GM13977 (cell line): ENCODE measurements at regions not wholly inside any gene's neighbourhood (a gene's known extent, or its start where the extent isn't known, plus 50 kb on each side); places are given as distances from the start of the nearest gene placed in this dataset.

ENCODE experiments used
- DNase-seq: peaks from one replicate; pipeline ENCODE4 v3.0.0; 2012; ENCODE audit warnings: low spot score
- CTCF ChIP-seq: IDR thresholded peaks from 2 replicates; pipeline ENCODE4 v1.5.1; 2012; ENCODE audit warnings: mild to moderate bottlenecking, control low read depth; ENCODE audit not compliant: insufficient read depth; ENCODE audit errors: extremely low read depth, missing control alignments
- in situ Hi-C: fragments of 300-500 bp; cut with MboI; formaldehyde crosslinking; loops from one replicate; pipeline ENCODE4 v1.12.0; 2022; ENCODE audit warnings: low sequenced_read_pairs, low pct_unique_long_range_greater_than_20kb, mixed read lengths, inconsistent platforms; ENCODE audit not compliant: unreplicated experiment

GRCh38 chr1:192862271-192862670, 53.4 kb downstream of the RGS2 start:
- no peak for DNase-seq
- no peak for TF ChIP-seq CTCF
- in situ Hi-C loops: no loop called here

- in situ Hi-C loops: no loop called here
- TF ChIP-seq CTCF: no peak
- no peak for DNase-seq
Observed at GRCh38 chr1:192866241-192866868, 57.5 kb downstream of the RGS2 start.

GRCh38 chr1:192867180-192867579, 58.3 kb downstream of the RGS2 start:
- no peak for TF ChIP-seq CTCF
- in situ Hi-C loops: no loop called here

GRCh38 chr1:192869308-192869940, 60.6 kb downstream of the RGS2 start:
- DNase-seq: no peak
- in situ Hi-C loops: no loop called here
- TF ChIP-seq CTCF: no peak

More at GRCh38 chr1:192867180-192867579, 58.3 kb downstream of the RGS2 start:
- no peak for DNase-seq

- in situ Hi-C loops: no loop called here
- no peak for TF ChIP-seq CTCF
- DNase-seq: no peak
Observed at GRCh38 chr1:192872010-192872409, 63.2 kb downstream of the RGS2 start.

DNA sequence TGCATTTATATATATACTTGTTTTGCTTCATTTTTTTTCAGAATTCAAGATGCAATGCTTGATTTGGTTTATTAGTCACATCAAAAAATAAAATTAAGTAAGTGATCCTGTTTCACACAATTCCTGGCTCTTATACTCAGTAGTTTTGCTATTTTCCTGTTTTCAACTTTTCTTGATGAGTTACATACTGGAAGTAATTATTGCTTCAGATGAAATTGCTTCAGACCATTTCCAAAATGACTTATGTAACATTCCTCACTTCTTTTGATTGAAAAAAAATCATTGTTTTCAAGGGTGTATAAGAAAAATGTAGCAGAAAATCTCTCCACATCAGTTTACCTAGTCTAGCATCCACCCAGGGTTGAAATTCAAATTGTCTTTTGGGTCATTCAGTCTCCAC, 65.0 kb downstream of the RGS2 start:
- DNase-seq: no peak
- TF ChIP-seq CTCF: no peak
- in situ Hi-C loops: no loop called here

DNA sequence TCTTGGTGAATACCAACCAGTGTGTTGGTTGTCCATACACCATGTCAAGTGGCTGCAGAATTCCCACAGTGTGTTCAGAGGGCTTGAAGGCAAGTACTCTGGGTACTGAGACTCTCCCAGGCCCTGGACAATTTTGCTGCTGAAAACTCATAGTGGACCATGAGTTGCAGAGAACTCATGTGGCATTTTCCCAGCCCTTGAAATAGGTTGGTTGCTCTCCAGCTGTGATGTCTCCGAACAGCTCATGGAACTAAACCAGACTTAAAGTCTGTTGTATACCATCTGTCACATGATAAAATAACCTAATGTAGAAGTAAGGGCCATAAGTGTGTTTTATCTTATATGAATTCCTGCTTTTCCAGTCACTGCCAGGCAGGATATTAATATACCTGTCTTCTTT, 67.8 kb downstream of the RGS2 start:
- in situ Hi-C loops: no loop called here
- TF ChIP-seq CTCF: no peak
- no peak for DNase-seq
